ENCODE measurements at regions not wholly inside any gene's neighbourhood (a gene's known extent, or its start where the extent isn't known, plus 50 kb on each side); places are given as distances from the start of the nearest gene placed in this dataset.

DNA sequence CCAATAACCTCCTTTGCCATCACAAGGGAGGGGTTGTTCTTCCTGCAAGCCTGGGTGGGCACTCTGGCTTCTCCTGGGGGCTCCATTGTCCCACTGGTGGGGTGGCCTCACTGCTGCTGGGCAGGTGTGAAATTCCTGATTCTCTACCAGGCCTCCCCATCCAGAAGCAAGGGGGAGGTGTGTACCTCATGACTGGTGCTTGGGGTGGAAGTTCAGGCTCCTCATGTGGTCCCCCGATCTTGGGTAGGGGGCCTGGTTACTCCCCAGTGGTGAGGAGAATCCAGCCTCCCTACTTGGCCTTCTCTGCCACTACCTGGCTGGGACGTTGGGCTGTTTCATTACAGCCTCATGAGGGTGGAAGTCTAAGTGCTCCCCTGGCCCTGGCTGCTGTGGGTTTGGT, 433.9 kb downstream of the IRX2 start:
- TF ChIP-seq, protein P1, sequence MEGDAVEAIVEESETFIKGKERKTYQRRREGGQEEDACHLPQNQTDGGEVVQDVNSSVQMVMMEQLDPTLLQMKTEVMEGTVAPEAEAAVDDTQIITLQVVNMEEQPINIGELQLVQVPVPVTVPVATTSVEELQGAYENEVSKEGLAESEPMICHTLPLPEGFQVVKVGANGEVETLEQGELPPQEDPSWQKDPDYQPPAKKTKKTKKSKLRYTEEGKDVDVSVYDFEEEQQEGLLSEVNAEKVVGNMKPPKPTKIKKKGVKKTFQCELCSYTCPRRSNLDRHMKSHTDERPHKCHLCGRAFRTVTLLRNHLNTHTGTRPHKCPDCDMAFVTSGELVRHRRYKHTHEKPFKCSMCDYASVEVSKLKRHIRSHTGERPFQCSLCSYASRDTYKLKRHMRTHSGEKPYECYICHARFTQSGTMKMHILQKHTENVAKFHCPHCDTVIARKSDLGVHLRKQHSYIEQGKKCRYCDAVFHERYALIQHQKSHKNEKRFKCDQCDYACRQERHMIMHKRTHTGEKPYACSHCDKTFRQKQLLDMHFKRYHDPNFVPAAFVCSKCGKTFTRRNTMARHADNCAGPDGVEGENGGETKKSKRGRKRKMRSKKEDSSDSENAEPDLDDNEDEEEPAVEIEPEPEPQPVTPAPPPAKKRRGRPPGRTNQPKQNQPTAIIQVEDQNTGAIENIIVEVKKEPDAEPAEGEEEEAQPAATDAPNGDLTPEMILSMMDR (IDR thresholded peaks at IDR 0.05): no peak
- no peak for TF ChIP-seq ZFX (IDR thresholded peaks at IDR 0.05; ENCODE audit: borderline replicate concordance)
